CD4-positive, alpha-beta T cell treated with Interferon gamma for 1 hour (primary cell): ENCODE measurements at regions not wholly inside any gene's neighbourhood (a gene's known extent, or its start where the extent isn't known, plus 50 kb on each side); places are given as distances from the start of the nearest gene placed in this dataset.
"Not testable (repeated sequence)": the region's sequence is repeated elsewhere in the genome, so short reads cannot be mapped to it uniquely, and the experiment has no call there.

Source experiments
- DNase-seq: peaks from one replicate; pipeline ENCODE4 v3.0.0-alpha.2; 2020

- DNase-seq, result no peak
Measured at GRCh38 chr2:118791483-118791882, 56.0 kb downstream of the EN1 start.

- no peak for DNase-seq
Measured at GRCh38 chr2:118786746-118787145, 60.7 kb downstream of the EN1 start.

- no peak for DNase-seq
Measured at GRCh38 chr2:118784860-118785259, 62.6 kb downstream of the EN1 start.

GRCh38 chr2:118779362-118779761 is 68.1 kb downstream of the EN1 start:
- no peak for DNase-seq

GRCh38 chr2:118774458-118775133 is 72.9 kb downstream of the EN1 start:
- no peak for DNase-seq

GRCh38 chr2:118773826-118774225 is 73.6 kb downstream of the EN1 start:
- DNase-seq, result no peak

GRCh38 chr2:118772487-118773200 is 74.8 kb downstream of the EN1 start:
- DNase-seq, result no peak

GRCh38 chr2:118769707-118770400 is 77.6 kb downstream of the EN1 start:
- DNase-seq, result no peak

GRCh38 chr2:118766871-118767270 is 80.6 kb downstream of the EN1 start:
- DNase-seq, result no peak

GRCh38 chr2:118764855-118765254 is 82.6 kb downstream of the EN1 start:
- no peak for DNase-seq

GRCh38 chr2:118763797-118764196 is 83.7 kb downstream of the EN1 start:
- DNase-seq, result no peak

GRCh38 chr2:118762290-118762689 is 85.2 kb downstream of the EN1 start:
- no peak for DNase-seq

- no peak for DNase-seq
Measured at GRCh38 chr2:118761771-118762170, 85.7 kb downstream of the EN1 start.

- no peak for DNase-seq
Measured at GRCh38 chr2:118755901-118756300, 91.5 kb downstream of the EN1 start.

- DNase-seq, result no peak
Measured at GRCh38 chr2:118755384-118755783, 92.1 kb downstream of the EN1 start.

- no peak for DNase-seq
Measured at GRCh38 chr2:118752762-118753429, 94.6 kb downstream of the EN1 start.

GRCh38 chr2:118750959-118751565 is 96.4 kb downstream of the EN1 start:
- no peak for DNase-seq

- no peak for DNase-seq
Measured at GRCh38 chr2:118748245-118748885, 99.1 kb downstream of the EN1 start.

GRCh38 chr2:118747637-118748036 is 99.8 kb downstream of the EN1 start:
- DNase-seq, result no peak

GRCh38 chr2:118747066-118747465 is 100.4 kb downstream of the EN1 start:
- DNase-seq, result no peak

- DNase-seq, result not testable (repeated sequence)
Measured at GRCh38 chr2:118744682-118745181, 102.7 kb downstream of the EN1 start.
